ENCODE measurements at regions not wholly inside any gene's neighbourhood (a gene's known extent, or its start where the extent isn't known, plus 50 kb on each side); places are given as distances from the start of the nearest gene placed in this dataset.

DNA sequence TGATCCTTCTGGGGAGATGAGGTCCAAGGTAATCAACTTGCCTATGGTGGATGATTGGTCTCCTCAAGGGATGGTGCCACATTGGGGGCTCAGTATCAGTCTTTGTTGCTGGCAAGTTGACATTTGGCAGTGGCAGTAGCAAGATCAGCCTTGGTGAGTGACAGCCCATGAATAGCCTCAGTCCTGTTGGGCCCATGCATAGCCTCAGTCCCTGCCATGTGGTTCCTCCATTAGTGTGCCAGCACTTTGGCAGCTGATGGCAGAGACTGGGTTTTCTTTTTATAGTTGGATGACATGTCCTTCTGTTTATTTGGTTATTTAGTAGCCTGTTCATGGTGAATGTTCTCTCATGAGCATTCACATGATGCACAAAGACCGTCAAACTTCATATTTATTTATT is 179.6 kb downstream of the CBLN1 start:
- no peak for DNase-seq
- no peaks in the 10 kb centered on the region for H3K36me3 ChIP-seq (ENCODE audit: control insufficient read depth, insufficient read depth, low read length)
- H3K9me3 ChIP-seq (replicated peaks; ENCODE audit: control insufficient read depth, low read depth, low read length), result no peaks in the 10 kb centered on the region
- H3K4me3 ChIP-seq (ENCODE audit: low read length), result no peak overlapping the region
- H3K27ac ChIP-seq (ENCODE audit: low read length), result no peak overlapping the region
- WGBS (ENCODE audit: insufficient coverage), result 78% methylated on average over 1 of the region's 1 CpG
- H3K27me3 ChIP-seq (ENCODE audit: control insufficient read depth, insufficient read depth, low read length), result no peaks in the 10 kb centered on the region
- no peaks in the 10 kb centered on the region for H3K4me1 ChIP-seq (ENCODE audit: control insufficient read depth, insufficient read depth, low read length)

DNA sequence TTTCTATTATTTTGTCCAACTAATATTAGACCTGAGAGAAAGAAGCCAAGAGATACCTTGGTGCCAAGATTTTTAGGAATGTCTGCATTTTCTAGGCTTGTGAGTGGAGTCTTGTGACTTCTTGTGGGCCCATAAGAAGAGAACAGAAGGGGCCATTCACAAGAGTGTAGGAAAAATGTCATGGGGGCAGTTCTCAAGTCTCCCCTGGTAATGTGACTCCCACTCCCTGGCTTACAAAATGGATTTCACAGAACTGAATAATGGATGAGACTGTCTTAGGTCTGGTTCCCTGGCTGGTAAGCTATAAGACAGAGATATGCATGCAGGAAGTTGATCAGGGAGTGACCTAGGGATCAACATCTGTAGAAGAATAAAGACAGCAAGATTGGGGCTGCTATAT is 181.3 kb downstream of the CBLN1 start:
- Histone ChIP-seq H3K4me1 (ENCODE audit: control insufficient read depth, insufficient read depth, low read length) (no peaks in the 10 kb centered on the region), H3K36me3 (ENCODE audit: control insufficient read depth, insufficient read depth, low read length) (no peaks in the 10 kb centered on the region), H3K27ac (ENCODE audit: low read length) (no peak overlapping the region), H3K27me3 (ENCODE audit: control insufficient read depth, insufficient read depth, low read length) (no peaks in the 10 kb centered on the region), H3K9me3 (replicated peaks; ENCODE audit: control insufficient read depth, low read depth, low read length) (no peaks in the 10 kb centered on the region), H3K4me3 (ENCODE audit: low read length) (no peak overlapping the region)
- DNase-seq, result no peak

DNA sequence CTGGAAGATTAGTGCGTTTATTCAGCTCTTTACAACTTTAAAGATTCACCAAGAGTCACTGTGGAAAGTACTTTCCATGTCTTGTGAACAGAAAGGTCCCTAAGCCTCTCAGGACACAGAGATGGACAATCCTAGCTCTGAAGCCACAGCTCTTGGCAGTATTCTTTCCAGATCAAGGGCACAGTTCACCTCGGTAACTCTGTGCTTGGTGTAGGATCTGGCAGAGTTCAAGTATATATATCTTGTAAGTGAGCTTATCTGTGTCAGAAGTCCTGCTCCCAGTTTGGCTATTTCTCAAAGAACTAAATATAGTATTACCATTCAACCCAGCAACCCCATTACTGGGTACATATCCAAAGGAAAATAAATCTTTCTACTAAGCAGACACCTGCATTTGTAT is 183.7 kb downstream of the CBLN1 start:
- H3K4me1 ChIP-seq (ENCODE audit: control insufficient read depth, insufficient read depth, low read length), result no peaks in the 10 kb centered on the region
- no peaks in the 10 kb centered on the region for H3K9me3 ChIP-seq (replicated peaks; ENCODE audit: control insufficient read depth, low read depth, low read length)
- no peaks in the 10 kb centered on the region for H3K27me3 ChIP-seq (ENCODE audit: control insufficient read depth, insufficient read depth, low read length)
- no peaks in the 10 kb centered on the region for H3K36me3 ChIP-seq (ENCODE audit: control insufficient read depth, insufficient read depth, low read length)
- no peak overlapping the region for H3K4me3 ChIP-seq (ENCODE audit: low read length)
- H3K27ac ChIP-seq (ENCODE audit: low read length), result no peak overlapping the region
- DNase-seq, result no peak
- WGBS (ENCODE audit: insufficient coverage), result no CpG with 5 or more reads among the region's 2 CpGs

DNA sequence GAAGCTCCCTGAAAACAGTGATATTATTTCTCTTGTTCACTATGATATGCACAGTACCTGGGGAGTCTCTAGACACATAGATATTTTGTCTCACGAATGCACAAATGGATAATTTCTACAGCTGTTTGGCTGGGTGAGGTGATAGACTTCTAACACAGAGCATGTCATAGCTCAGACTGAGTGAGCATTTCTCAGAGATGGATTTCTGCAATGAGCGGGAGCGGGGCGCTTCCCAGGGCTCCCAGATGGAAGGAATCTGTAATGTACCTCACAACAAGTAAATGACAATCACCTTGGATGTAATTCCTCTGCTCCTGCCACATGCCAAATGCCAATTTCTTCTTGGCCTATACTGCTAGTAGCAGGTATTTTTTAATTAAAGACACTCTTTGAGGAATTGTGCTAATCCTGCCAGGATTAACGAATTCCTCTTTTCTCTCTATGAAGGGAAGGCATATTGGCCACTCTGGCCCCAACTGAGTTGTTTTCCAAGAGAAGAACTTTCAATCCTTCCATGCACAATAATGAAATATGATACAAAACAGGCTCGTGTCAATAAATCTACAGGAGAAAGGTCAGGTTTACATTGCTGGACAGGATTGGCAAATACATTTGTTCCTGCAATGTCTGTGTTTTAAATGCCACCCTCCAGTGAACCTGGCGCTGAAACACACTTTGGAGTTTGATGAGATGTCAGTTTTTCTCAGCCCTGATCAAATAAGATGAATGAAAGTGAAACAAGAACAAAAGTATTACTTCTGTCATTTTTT is 185.3 kb downstream of the CBLN1 start:
- H3K4me1 ChIP-seq (ENCODE audit: control insufficient read depth, insufficient read depth, low read length), result no peaks in the 10 kb centered on the region
- no peaks in the 10 kb centered on the region for H3K9me3 ChIP-seq (replicated peaks; ENCODE audit: control insufficient read depth, low read depth, low read length)
- 40% methylated on average over 1 of the region's 7 CpGs for WGBS (ENCODE audit: insufficient coverage)
- H3K36me3 ChIP-seq (ENCODE audit: control insufficient read depth, insufficient read depth, low read length), result no peaks in the 10 kb centered on the region
- H3K4me3 ChIP-seq (ENCODE audit: low read length), result no peak overlapping the region
- no peak overlapping the region for H3K27ac ChIP-seq (ENCODE audit: low read length)
- H3K27me3 ChIP-seq (ENCODE audit: control insufficient read depth, insufficient read depth, low read length), result no peaks in the 10 kb centered on the region
- no peak for DNase-seq

DNA sequence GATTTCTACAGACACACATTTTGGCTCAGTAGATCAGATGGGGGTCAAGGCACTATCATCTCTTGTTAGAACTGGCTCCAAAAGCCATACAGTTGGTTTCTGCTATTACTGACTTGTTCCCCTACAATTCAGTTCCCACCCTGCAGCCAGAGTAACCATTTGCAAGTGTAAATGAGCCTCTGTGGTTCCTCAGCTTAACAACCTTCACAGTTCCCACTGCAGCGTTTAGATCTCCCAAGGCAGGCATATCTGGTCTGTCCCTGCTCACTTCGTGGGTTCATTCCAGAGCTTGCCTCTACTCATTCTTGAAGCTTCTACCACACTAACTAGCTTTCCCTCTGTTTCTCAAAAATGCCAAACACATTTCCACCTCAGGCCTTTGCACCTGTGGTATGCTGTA is 186.1 kb downstream of the CBLN1 start:
- 4% methylated on average over 2 of the region's 2 CpGs for WGBS (ENCODE audit: insufficient coverage)
- Histone ChIP-seq H3K9me3 (replicated peaks; ENCODE audit: control insufficient read depth, low read depth, low read length) (no peaks in the 10 kb centered on the region), H3K36me3 (ENCODE audit: control insufficient read depth, insufficient read depth, low read length) (no peaks in the 10 kb centered on the region), H3K4me3 (ENCODE audit: low read length) (no peak overlapping the region), H3K27ac (ENCODE audit: low read length) (no peak overlapping the region), H3K4me1 (ENCODE audit: control insufficient read depth, insufficient read depth, low read length) (no peaks in the 10 kb centered on the region), H3K27me3 (ENCODE audit: control insufficient read depth, insufficient read depth, low read length) (no peaks in the 10 kb centered on the region)
- DNase-seq, result no peak

DNA sequence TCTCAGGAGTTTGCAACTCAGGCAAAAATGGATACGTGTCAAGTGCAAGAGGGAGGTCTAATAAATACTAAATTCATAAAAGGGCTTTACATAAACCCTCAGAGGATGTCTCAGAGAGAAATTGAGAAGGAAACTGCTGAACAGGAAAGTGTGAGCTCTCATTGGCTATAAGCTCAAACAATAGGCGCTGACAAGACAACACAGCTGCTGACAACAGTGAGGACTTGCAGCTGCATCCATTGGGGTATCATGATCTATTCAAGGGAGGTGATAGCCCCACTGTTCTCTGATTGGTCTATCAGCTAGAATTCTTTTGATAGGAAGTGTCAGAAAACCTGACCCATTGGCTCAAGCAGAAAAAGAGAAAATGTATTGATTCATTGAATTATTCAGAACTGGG is 187.2 kb downstream of the CBLN1 start:
- Histone ChIP-seq H3K27ac (ENCODE audit: low read length) (no peak overlapping the region), H3K4me3 (ENCODE audit: low read length) (no peak overlapping the region), H3K36me3 (ENCODE audit: control insufficient read depth, insufficient read depth, low read length) (no peaks in the 10 kb centered on the region), H3K9me3 (replicated peaks; ENCODE audit: control insufficient read depth, low read depth, low read length) (no peaks in the 10 kb centered on the region), H3K4me1 (ENCODE audit: control insufficient read depth, insufficient read depth, low read length) (no peaks in the 10 kb centered on the region), H3K27me3 (ENCODE audit: control insufficient read depth, insufficient read depth, low read length) (no peaks in the 10 kb centered on the region)
- WGBS (ENCODE audit: insufficient coverage), result 43% methylated on average over 1 of the region's 2 CpGs
- no peak for DNase-seq

DNA sequence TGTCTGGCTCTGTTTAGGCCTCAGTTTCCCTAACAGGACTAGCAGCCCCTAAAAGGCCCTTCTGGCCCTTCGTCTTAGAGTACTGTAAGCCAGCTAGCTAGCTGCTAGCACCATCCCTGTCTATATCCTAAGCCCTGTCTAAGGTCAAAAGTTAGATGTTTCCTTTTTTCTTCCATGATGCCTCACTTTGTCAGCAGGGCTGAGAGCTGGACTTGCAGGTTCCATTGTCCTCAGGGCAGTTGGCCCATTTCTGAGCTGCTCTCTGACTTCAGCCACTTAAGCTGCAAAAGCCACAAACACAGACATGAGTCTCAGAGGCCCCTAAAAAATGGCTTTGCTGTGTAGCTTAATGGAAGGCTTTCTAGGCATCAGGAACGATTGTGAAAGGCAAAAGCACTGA is 187.7 kb downstream of the CBLN1 start:
- H3K36me3 ChIP-seq (ENCODE audit: control insufficient read depth, insufficient read depth, low read length), result no peaks in the 10 kb centered on the region
- H3K4me1 ChIP-seq (ENCODE audit: control insufficient read depth, insufficient read depth, low read length), result no peaks in the 10 kb centered on the region
- H3K27me3 ChIP-seq (ENCODE audit: control insufficient read depth, insufficient read depth, low read length), result no peaks in the 10 kb centered on the region
- no peak overlapping the region for H3K27ac ChIP-seq (ENCODE audit: low read length)
- 56% methylated on average over 1 of the region's 2 CpGs for WGBS (ENCODE audit: insufficient coverage)
- no peaks in the 10 kb centered on the region for H3K9me3 ChIP-seq (replicated peaks; ENCODE audit: control insufficient read depth, low read depth, low read length)
- H3K4me3 ChIP-seq (ENCODE audit: low read length), result no peak overlapping the region
- DNase-seq, result no peak

DNA sequence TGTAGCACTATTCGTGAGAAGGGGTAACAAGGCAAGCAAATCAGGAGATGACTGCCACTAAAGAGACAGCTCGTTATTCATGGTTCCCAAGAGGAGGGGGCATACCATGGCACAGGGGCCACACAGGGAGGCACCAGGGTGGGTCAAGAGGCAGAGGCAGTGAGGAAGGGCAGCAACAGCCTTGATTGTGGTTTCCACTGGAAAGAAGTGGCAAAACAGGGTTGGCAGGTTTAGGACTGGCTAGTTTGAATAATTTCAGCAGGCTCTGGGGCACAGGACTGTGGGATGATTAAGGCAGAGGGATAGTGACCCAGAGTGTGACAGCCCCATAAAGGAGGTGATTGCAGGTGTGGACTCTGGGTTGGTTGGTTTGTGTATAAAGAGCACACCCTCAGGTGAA is 188.9 kb downstream of the CBLN1 start:
- no peaks in the 10 kb centered on the region for H3K36me3 ChIP-seq (ENCODE audit: control insufficient read depth, insufficient read depth, low read length)
- no peaks in the 10 kb centered on the region for H3K27me3 ChIP-seq (ENCODE audit: control insufficient read depth, insufficient read depth, low read length)
- H3K4me3 ChIP-seq (ENCODE audit: low read length), result no peak overlapping the region
- H3K27ac ChIP-seq (ENCODE audit: low read length), result no peak overlapping the region
- H3K4me1 ChIP-seq (ENCODE audit: control insufficient read depth, insufficient read depth, low read length), result no peaks in the 10 kb centered on the region
- no peak for DNase-seq
- H3K9me3 ChIP-seq (replicated peaks; ENCODE audit: control insufficient read depth, low read depth, low read length), result no peaks in the 10 kb centered on the region
- WGBS (ENCODE audit: insufficient coverage), result 64% methylated on average over 2 of the region's 2 CpGs

DNA sequence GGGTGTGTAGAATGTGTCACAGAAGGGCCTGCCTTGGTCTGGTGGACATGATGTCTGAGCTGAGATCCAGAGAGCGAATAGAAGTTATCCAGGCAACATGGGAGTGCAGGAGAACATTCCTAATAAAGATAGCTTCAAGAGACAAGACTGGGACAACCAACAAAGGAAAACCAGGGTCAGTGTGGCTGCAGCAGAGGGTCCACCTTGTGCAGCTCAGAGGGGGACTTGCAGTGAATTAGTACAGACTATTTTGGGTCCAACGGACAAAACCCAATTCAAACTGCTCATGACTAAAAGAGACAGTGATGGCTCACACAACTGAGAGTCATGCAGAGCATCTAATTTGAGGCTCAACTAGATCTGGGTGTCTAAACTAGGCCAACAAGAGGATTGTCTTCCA is 192.1 kb downstream of the CBLN1 start:
- 92% methylated on average over 2 of the region's 2 CpGs for WGBS (ENCODE audit: insufficient coverage)
- no peak for DNase-seq
- Histone ChIP-seq H3K4me1 (ENCODE audit: control insufficient read depth, insufficient read depth, low read length) (no peaks in the 10 kb centered on the region), H3K27ac (ENCODE audit: low read length) (no peak overlapping the region), H3K4me3 (ENCODE audit: low read length) (no peak overlapping the region), H3K9me3 (replicated peaks; ENCODE audit: control insufficient read depth, low read depth, low read length) (peaks cover 5% of the 10 kb centered on the region), H3K36me3 (ENCODE audit: control insufficient read depth, insufficient read depth, low read length) (no peaks in the 10 kb centered on the region), H3K27me3 (ENCODE audit: control insufficient read depth, insufficient read depth, low read length) (no peaks in the 10 kb centered on the region)

DNA sequence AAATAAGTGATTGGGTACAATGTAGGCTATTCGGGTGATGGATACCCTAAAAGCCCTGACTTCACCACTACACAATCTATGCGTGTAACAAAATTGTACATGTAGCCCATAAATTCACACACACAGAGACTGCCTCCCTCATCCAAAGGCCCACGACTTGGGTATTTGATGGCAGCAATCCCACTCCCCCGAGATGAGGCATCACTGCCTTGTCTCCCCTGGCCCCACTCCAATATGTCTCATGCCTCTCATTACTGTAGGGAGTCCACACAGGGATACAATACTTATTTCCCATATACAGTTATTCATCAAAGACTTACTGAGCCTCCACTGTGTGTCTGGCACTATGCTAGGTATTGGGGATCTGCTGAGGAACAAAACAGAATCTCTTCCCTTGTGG is 192.6 kb downstream of the CBLN1 start:
- Histone ChIP-seq H3K4me1 (ENCODE audit: control insufficient read depth, insufficient read depth, low read length) (no peaks in the 10 kb centered on the region), H3K27ac (ENCODE audit: low read length) (no peak overlapping the region), H3K9me3 (replicated peaks; ENCODE audit: control insufficient read depth, low read depth, low read length) (peaks cover 5% of the 10 kb centered on the region), H3K27me3 (ENCODE audit: control insufficient read depth, insufficient read depth, low read length) (no peaks in the 10 kb centered on the region), H3K4me3 (ENCODE audit: low read length) (no peak overlapping the region), H3K36me3 (ENCODE audit: control insufficient read depth, insufficient read depth, low read length) (no peaks in the 10 kb centered on the region)
- 100% methylated on average over 1 of the region's 4 CpGs for WGBS (ENCODE audit: insufficient coverage)
- DNase-seq, result no peak

DNA sequence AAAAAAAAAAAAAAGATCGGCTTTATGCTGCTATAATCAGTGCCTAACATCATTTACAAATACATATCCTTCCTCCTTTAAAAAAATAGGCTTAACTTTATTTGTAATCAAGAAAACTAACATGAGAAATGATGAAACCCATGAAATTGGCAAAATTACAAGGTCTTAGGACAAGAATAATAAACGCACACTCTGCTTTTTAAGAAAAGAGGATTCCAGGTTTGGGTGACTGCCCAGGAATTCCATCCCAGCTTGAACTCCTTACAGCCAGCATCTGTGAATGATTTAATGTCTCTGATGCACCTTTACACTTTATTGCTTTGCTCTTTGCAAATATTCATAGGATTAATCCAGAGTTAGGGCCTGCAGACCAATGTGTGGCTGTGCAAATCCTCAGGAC is 196.0 kb downstream of the CBLN1 start:
- DNase-seq, result peak; percentile 72
- Histone ChIP-seq H3K4me3 (ENCODE audit: low read length) (no peak overlapping the region), H3K4me1 (ENCODE audit: control insufficient read depth, insufficient read depth, low read length) (no peaks in the 10 kb centered on the region), H3K27ac (ENCODE audit: low read length) (no peak overlapping the region), H3K27me3 (ENCODE audit: control insufficient read depth, insufficient read depth, low read length) (no peaks in the 10 kb centered on the region), H3K9me3 (replicated peaks; ENCODE audit: control insufficient read depth, low read depth, low read length) (peaks cover 5% of the 10 kb centered on the region), H3K36me3 (ENCODE audit: control insufficient read depth, insufficient read depth, low read length) (no peaks in the 10 kb centered on the region)
- WGBS (ENCODE audit: insufficient coverage), result 20% methylated on average over 1 of the region's 2 CpGs

All from muscle of leg (tissue), 3 donors.